SK-N-SH treated with all-trans-retinoic acid at 6 μM for 48 hours (cell line): ENCODE measurements at regions not wholly inside any gene's neighbourhood (a gene's known extent, or its start where the extent isn't known, plus 50 kb on each side); places are given as distances from the start of the nearest gene placed in this dataset.

Source experiments
- ATAC-seq: fragments of 200-7000 bp; cut with Tn5 transposase; 3 replicates; pipeline ENCODE4 v1.9.1; 2020; ENCODE audit warnings: mild to moderate bottlenecking, moderate library complexity
- ARNTL ChIP-seq: fragments of 450-650 bp; formaldehyde crosslinking; IDR thresholded peaks from 2 replicates; pipeline ENCODE4 v1.5.0; 2020; ENCODE audit warnings: low read depth, mild to moderate bottlenecking, moderate library complexity, borderline replicate concordance
- BACH2 ChIP-seq: fragments of 250-450 bp; sonication (Bioruptor Pico); IDR thresholded peaks from 2 replicates; pipeline ENCODE4 v1.9.0; 2021; ENCODE audit warnings: mild to moderate bottlenecking, borderline replicate concordance
- CSDC2 ChIP-seq: fragments of 250-450 bp; sonication (Bioruptor Pico); IDR thresholded peaks from 2 replicates; pipeline ENCODE4 v1.5.0; 2020; ENCODE audit warnings: mild to moderate bottlenecking, moderate library complexity
- ESRRG ChIP-seq: fragments of 250-450 bp; sonication (Bioruptor Pico); IDR thresholded peaks from 2 replicates; pipeline ENCODE4 v1.6.1; 2021; ENCODE audit warnings: mild to moderate bottlenecking
- GLIS3 ChIP-seq: fragments of 250-450 bp; sonication (Bioruptor Pico); IDR thresholded peaks from 2 replicates; pipeline ENCODE4 v1.5.0; 2020; ENCODE audit warnings: mild to moderate bottlenecking, moderate library complexity
- ISL1 ChIP-seq: fragments of 250-450 bp; sonication (Bioruptor Pico); IDR thresholded peaks from 2 replicates; pipeline ENCODE4 v2.1.2; 2022; ENCODE audit warnings: mild to moderate bottlenecking, moderate library complexity
- OSR1 ChIP-seq: fragments of 250-450 bp; sonication (Bioruptor Pico); IDR thresholded peaks from 2 replicates; pipeline ENCODE4 v1.8.0; 2022; ENCODE audit warnings: moderate library complexity, mild to moderate bottlenecking, inconsistent platforms
- PPARA ChIP-seq: fragments of 250-450 bp; sonication (Bioruptor Pico); IDR thresholded peaks from 2 replicates; pipeline ENCODE4 v1.5.0; 2020; ENCODE audit warnings: mild to moderate bottlenecking, borderline replicate concordance
- RARB ChIP-seq: fragments of 250-450 bp; sonication (Bioruptor Pico); IDR thresholded peaks from 2 replicates; pipeline ENCODE4 v1.8.0; 2021; ENCODE audit warnings: mild to moderate bottlenecking, moderate library complexity
- SNAI2 ChIP-seq: fragments of 250-450 bp; sonication (Bioruptor Pico); IDR thresholded peaks from 2 replicates; pipeline ENCODE4 v1.5.0; 2020; ENCODE audit warnings: mild to moderate bottlenecking, moderate library complexity
- TCF4 ChIP-seq: fragments of 250-450 bp; sonication (Bioruptor Pico); IDR thresholded peaks from 2 replicates; pipeline ENCODE4 v1.8.0; 2021; ENCODE audit warnings: mild to moderate bottlenecking, moderate library complexity, borderline replicate concordance
- TOX ChIP-seq: fragments of 250-450 bp; sonication (Bioruptor Pico); IDR thresholded peaks from 2 replicates; pipeline ENCODE4 v1.8.0; 2021; ENCODE audit warnings: mild to moderate bottlenecking, moderate library complexity, borderline replicate concordance
- ZC3H10 ChIP-seq: fragments of 250-450 bp; sonication (Bioruptor Pico); IDR thresholded peaks from 2 replicates; pipeline ENCODE4 v1.5.1; 2021; ENCODE audit warnings: mild to moderate bottlenecking, moderate library complexity
- ZFP3 ChIP-seq: fragments of 250-450 bp; sonication (Bioruptor Pico); IDR thresholded peaks from 2 replicates; pipeline ENCODE4 v1.5.0; 2020; ENCODE audit warnings: mild to moderate bottlenecking, moderate library complexity
- ZNF565 ChIP-seq: fragments of 450-650 bp; formaldehyde crosslinking; conservative IDR thresholded peaks from 2 replicates; pipeline ENCODE4 v1.5.0; 2020; ENCODE audit warnings: low read depth, mild to moderate bottlenecking, moderate library complexity
- ZNF70 ChIP-seq: fragments of 450-650 bp; formaldehyde crosslinking; IDR thresholded peaks from 2 replicates; pipeline ENCODE4 v1.5.0; 2020; ENCODE audit warnings: mild to moderate bottlenecking, moderate library complexity
- ZNF8 ChIP-seq: fragments of 450-650 bp; formaldehyde crosslinking; IDR thresholded peaks from 2 replicates; pipeline ENCODE4 v1.5.0; 2020; ENCODE audit warnings: mild to moderate bottlenecking, moderate library complexity
- TF ChIP-seq, protein P1 (sequence below): fragments of 250-450 bp; sonication (Bioruptor Pico); IDR thresholded peaks from 2 replicates; pipeline ENCODE4 v1.5.1; 2021; ENCODE audit warnings: mild to moderate bottlenecking, moderate library complexity
- TF ChIP-seq, protein P2 (sequence below): fragments of 250-450 bp; sonication (Bioruptor Pico); IDR thresholded peaks from 2 replicates; pipeline ENCODE4 v1.5.1; 2020; ENCODE audit warnings: low read depth, mild to moderate bottlenecking, moderate library complexity
- TF ChIP-seq, protein P3 (sequence below): fragments of 250-450 bp; sonication (Bioruptor Pico); IDR thresholded peaks from 2 replicates; pipeline ENCODE4 v1.5.0; 2020; ENCODE audit warnings: mild to moderate bottlenecking, moderate library complexity
- TF ChIP-seq, protein P4 (sequence below): fragments of 250-450 bp; sonication (Bioruptor Pico); IDR thresholded peaks from 2 replicates; pipeline ENCODE4 v1.8.0; 2021; ENCODE audit warnings: low read depth, mild to moderate bottlenecking, moderate library complexity, borderline replicate concordance
- TF ChIP-seq, protein P5 (sequence below): fragments of 250-450 bp; sonication (Bioruptor Pico); IDR thresholded peaks from 2 replicates; pipeline ENCODE4 v1.8.0; 2020; ENCODE audit warnings: mild to moderate bottlenecking, moderate library complexity, borderline replicate concordance

DNA sequence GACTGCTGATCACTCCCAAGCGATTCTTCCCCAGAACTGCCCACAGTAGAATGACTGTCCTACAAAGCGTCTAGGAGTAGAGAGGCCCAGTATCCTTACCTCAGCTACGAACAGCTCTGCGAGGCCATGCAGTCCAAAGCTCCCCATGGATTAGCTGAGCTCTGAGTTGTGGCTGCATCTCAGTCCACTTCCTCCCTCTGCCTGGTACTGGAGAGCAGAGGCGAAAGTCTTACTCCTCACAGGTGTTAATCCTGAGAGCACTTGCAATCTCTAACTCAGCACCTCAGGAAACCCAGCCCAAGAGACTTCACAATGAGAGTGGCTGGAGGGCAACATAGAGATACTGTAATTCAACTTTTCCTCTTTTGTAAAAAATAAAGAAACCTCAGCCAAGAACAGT is 493.1 kb downstream of the BCAT1 start:
- ATAC-seq = no peak
- TF ChIP-seq ESRRG (CRISPR knock-in tag) = no peak
- TF ChIP-seq TOX (CRISPR knock-in tag) = no peak
- TF ChIP-seq PPARA (CRISPR knock-in tag) = no peak
- TF ChIP-seq, protein P1, sequence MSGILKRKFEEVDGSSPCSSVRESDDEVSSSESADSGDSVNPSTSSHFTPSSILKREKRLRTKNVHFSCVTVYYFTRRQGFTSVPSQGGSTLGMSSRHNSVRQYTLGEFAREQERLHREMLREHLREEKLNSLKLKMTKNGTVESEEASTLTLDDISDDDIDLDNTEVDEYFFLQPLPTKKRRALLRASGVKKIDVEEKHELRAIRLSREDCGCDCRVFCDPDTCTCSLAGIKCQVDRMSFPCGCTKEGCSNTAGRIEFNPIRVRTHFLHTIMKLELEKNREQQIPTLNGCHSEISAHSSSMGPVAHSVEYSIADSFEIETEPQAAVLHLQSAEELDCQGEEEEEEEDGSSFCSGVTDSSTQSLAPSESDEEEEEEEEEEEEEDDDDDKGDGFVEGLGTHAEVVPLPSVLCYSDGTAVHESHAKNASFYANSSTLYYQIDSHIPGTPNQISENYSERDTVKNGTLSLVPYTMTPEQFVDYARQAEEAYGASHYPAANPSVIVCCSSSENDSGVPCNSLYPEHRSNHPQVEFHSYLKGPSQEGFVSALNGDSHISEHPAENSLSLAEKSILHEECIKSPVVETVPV (CRISPR knock-in tag) = no peak
- no peak for TF ChIP-seq ARNTL (CRISPR knock-in tag)
- TF ChIP-seq OSR1 (CRISPR knock-in tag) = no peak
- TF ChIP-seq CSDC2 (CRISPR knock-in tag) = no peak
- TF ChIP-seq ISL1 (CRISPR knock-in tag) = no peak
- no peak for TF ChIP-seq SNAI2 (CRISPR knock-in tag)
- TF ChIP-seq ZC3H10 (CRISPR knock-in tag) = no peak
- no peak for TF ChIP-seq RARB
- TF ChIP-seq, all 23 proteins: peak for 0

DNA sequence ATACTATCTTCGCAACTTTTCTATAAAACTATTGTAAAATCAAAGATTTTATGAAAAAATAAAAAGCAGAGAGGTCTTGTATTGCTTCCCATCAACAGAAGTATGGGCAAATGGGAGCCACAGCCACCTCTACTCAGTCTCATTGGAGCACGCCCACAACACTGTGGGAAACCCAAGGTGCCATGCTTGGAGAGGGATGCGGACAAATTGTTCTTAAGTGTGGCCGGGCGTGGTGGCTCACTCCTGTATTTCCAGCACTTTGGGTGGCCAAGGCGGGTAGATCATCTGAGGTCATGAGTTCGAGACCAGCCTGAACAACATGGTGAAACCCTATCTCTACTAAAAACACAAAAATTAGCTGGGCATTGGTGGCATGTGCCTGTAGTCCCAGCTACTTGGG is 498.2 kb upstream of the SOX5 start:
- ATAC-seq = no peak
- no peak for TF ChIP-seq ESRRG (CRISPR knock-in tag)
- TF ChIP-seq CSDC2 (CRISPR knock-in tag) = no peak
- no peak for TF ChIP-seq ZNF8
- TF ChIP-seq, protein P2, sequence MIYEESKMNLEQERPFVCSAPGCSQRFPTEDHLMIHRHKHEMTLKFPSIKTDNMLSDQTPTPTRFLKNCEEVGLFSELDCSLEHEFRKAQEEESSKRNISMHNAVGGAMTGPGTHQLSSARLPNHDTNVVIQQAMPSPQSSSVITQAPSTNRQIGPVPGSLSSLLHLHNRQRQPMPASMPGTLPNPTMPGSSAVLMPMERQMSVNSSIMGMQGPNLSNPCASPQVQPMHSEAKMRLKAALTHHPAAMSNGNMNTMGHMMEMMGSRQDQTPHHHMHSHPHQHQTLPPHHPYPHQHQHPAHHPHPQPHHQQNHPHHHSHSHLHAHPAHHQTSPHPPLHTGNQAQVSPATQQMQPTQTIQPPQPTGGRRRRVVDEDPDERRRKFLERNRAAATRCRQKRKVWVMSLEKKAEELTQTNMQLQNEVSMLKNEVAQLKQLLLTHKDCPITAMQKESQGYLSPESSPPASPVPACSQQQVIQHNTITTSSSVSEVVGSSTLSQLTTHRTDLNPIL (CRISPR knock-in tag) = no peak
- TF ChIP-seq ARNTL (CRISPR knock-in tag) = no peak
- TF ChIP-seq TOX (CRISPR knock-in tag) = no peak
- TF ChIP-seq, protein P3, sequence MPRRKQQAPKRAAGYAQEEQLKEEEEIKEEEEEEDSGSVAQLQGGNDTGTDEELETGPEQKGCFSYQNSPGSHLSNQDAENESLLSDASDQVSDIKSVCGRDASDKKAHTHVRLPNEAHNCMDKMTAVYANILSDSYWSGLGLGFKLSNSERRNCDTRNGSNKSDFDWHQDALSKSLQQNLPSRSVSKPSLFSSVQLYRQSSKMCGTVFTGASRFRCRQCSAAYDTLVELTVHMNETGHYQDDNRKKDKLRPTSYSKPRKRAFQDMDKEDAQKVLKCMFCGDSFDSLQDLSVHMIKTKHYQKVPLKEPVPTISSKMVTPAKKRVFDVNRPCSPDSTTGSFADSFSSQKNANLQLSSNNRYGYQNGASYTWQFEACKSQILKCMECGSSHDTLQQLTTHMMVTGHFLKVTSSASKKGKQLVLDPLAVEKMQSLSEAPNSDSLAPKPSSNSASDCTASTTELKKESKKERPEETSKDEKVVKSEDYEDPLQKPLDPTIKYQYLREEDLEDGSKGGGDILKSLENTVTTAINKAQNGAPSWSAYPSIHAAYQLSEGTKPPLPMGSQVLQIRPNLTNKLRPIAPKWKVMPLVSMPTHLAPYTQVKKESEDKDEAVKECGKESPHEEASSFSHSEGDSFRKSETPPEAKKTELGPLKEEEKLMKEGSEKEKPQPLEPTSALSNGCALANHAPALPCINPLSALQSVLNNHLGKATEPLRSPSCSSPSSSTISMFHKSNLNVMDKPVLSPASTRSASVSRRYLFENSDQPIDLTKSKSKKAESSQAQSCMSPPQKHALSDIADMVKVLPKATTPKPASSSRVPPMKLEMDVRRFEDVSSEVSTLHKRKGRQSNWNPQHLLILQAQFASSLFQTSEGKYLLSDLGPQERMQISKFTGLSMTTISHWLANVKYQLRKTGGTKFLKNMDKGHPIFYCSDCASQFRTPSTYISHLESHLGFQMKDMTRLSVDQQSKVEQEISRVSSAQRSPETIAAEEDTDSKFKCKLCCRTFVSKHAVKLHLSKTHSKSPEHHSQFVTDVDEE = no peak
- no peak for TF ChIP-seq ZFP3 (CRISPR knock-in tag)
- no peak for TF ChIP-seq BACH2 (CRISPR knock-in tag)

DNA sequence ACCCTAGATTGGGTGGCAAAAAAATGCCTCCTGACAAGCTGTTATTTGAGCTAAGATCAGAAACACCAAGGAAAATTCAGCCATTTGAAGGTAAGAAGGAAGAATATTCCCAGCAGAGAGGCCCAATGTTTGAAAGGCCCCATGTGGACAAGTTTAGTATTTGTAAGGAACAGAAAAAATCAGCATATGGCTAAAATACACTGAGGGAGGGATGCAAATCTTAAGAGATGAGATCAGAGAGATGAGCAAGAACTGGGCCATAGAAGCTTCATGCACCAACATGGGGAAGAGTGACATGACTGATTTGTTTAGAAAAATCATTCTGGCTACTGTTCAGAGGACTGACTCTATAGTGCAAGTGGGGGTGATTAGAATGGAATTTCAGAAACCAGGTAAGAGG is 496.8 kb upstream of the SOX5 start:
- TF ChIP-seq OSR1 (CRISPR knock-in tag) = no peak
- no peak for TF ChIP-seq ZNF70 (CRISPR knock-in tag)
- TF ChIP-seq ISL1 (CRISPR knock-in tag) = no peak
- no peak for TF ChIP-seq TCF4
- TF ChIP-seq BACH2 (CRISPR knock-in tag) = no peak
- TF ChIP-seq, protein P3 = no peak
- no peak for TF ChIP-seq ARNTL (CRISPR knock-in tag)
- TF ChIP-seq SNAI2 (CRISPR knock-in tag) = no peak
- TF ChIP-seq RARB = no peak
- TF ChIP-seq CSDC2 (CRISPR knock-in tag) = no peak
- no peak for ATAC-seq

DNA sequence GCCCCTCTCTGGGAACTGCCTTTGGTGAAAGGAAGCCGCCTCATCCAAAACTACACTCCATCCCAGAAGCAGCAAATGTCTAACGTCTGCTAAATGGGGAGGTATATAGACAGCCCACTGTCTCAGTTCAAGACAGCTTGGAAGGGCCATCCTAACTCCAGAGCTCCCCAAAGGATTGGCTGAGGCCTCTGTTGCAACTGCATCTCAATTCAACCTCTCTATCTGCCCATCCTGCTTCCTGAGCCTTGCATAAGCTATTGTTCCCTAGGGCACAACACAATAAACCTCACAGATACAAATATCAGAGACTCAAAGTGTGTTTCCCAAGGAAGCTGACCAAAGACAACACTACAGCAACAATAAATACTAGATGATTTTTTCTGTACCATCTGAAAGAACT is 495.2 kb upstream of the SOX5 start:
- TF ChIP-seq GLIS3 (CRISPR knock-in tag) (no peak), CSDC2 (CRISPR knock-in tag) (no peak), RARB (no peak), ESRRG (CRISPR knock-in tag) (no peak), ARNTL (CRISPR knock-in tag) (no peak), PPARA (CRISPR knock-in tag) (no peak), ZNF565 (no peak), TCF4 (no peak), TOX (CRISPR knock-in tag) (no peak), ZFP3 (CRISPR knock-in tag) (no peak), SNAI2 (CRISPR knock-in tag) (no peak)
- TF ChIP-seq, protein P4, sequence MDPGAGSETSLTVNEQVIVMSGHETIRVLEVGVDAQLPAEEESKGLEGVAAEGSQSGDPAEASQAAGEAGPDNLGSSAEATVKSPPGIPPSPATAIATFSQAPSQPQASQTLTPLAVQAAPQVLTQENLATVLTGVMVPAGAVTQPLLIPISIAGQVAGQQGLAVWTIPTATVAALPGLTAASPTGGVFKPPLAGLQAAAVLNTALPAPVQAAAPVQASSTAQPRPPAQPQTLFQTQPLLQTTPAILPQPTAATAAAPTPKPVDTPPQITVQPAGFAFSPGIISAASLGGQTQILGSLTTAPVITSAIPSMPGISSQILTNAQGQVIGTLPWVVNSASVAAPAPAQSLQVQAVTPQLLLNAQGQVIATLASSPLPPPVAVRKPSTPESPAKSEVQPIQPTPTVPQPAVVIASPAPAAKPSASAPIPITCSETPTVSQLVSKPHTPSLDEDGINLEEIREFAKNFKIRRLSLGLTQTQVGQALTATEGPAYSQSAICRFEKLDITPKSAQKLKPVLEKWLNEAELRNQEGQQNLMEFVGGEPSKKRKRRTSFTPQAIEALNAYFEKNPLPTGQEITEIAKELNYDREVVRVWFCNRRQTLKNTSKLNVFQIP (CRISPR knock-in tag) = no peak
- TF ChIP-seq, protein P5, sequence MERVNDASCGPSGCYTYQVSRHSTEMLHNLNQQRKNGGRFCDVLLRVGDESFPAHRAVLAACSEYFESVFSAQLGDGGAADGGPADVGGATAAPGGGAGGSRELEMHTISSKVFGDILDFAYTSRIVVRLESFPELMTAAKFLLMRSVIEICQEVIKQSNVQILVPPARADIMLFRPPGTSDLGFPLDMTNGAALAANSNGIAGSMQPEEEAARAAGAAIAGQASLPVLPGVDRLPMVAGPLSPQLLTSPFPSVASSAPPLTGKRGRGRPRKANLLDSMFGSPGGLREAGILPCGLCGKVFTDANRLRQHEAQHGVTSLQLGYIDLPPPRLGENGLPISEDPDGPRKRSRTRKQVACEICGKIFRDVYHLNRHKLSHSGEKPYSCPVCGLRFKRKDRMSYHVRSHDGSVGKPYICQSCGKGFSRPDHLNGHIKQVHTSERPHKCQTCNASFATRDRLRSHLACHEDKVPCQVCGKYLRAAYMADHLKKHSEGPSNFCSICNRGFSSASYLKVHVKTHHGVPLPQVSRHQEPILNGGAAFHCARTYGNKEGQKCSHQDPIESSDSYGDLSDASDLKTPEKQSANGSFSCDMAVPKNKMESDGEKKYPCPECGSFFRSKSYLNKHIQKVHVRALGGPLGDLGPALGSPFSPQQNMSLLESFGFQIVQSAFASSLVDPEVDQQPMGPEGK (CRISPR knock-in tag) = no peak
- ATAC-seq = no peak
